GM12878 (cell line): ENCODE measurements at regions not wholly inside any gene's neighbourhood (a gene's known extent, or its start where the extent isn't known, plus 50 kb on each side); places are given as distances from the start of the nearest gene placed in this dataset.

Experiments used
- ATAC-seq: fragments of 200-7000 bp; cut with Tn5 transposase; 3 replicates; pipeline ENCODE4 v1.9.1; 2020; ENCODE audit warnings: mild to moderate bottlenecking, moderate library complexity
- BruUV-seq: library from RNA; stranded (reverse); fragments of 400-500 nt; replicated peaks from 2 replicates; lab custom pipeline; 2021; lab: Mats Ljungman, UMichigan
- CTCF ChIA-PET: fragments of 300-600 bp; sonication (Branson Sonifier 250); formaldehyde crosslinking; extraction: SDS; loops from one replicate; lab custom pipeline; 2021; ENCODE audit warnings: inconsistent platforms; lab: Yijun Ruan, JAX
- POLR2A ChIA-PET: fragments of 350-600 bp; formaldehyde crosslinking; extraction: SDS; loops from one replicate; lab custom pipeline; 2021; ENCODE audit warnings: inconsistent platforms; lab: Charles Lee
- RAD21 ChIA-PET: fragments of 300-600 bp; sonication (Branson Sonifier 250); formaldehyde crosslinking; loops from one replicate; lab custom pipeline; 2023; ENCODE audit warnings: antibody characterized with exemption; ENCODE audit not compliant: unreplicated experiment; lab: Charles Lee
- SMC1A ChIA-PET: fragments of 300-600 bp; sonication (Branson Sonifier 250); formaldehyde crosslinking; loops from one replicate; lab custom pipeline; 2023; ENCODE audit not compliant: unreplicated experiment, uncharacterized antibody; lab: Charles Lee
- DNase-seq: peaks from one replicate; pipeline ENCODE4 v3.0.0-alpha.2; 2011; ENCODE audit warnings: low read depth, low spot score
- FAIRE-seq: peaks from 3 replicates; lab custom pipeline; 2011; peaks lifted over from hg19 to GRCh38; lab: Jason Lieb, UNC
- H2AFZ ChIP-seq: 2 replicates; pipeline ENCODE4 v1.6.0; 2011; ENCODE audit warnings: low read depth, low read length, control low read depth; ENCODE audit not compliant: control insufficient read depth
- H3K27ac ChIP-seq: 2 replicates; pipeline ENCODE4 v1.5.1; 2011; ENCODE audit warnings: control low read depth; ENCODE audit not compliant: control insufficient read depth, insufficient read depth
- H3K27me3 ChIP-seq, 2 experiments: replicated peaks in 1 of 2; 2 replicates each; pipeline versions ENCODE4 v1.6.0 to v1.6.1; 2011; ENCODE audit warnings: low read length in 1 of 2; ENCODE audit not compliant: control insufficient read depth in 2 of 2, insufficient read depth in 2 of 2
- H3K36me3 ChIP-seq, 2 experiments: 2 replicates each; pipeline ENCODE4 v1.5.1; 2011; ENCODE audit warnings: low read length in 1 of 2; ENCODE audit not compliant: control insufficient read depth in 2 of 2, insufficient read depth in 2 of 2
- H3K4me1 ChIP-seq: 2 replicates; pipeline ENCODE4 v1.6.1; 2011; ENCODE audit warnings: mild to moderate bottlenecking, low read length, moderate library complexity, mixed read lengths; ENCODE audit not compliant: control insufficient read depth, insufficient read depth
- H3K4me2 ChIP-seq: 2 replicates; pipeline ENCODE4 v1.6.0; 2011; ENCODE audit warnings: control low read depth; ENCODE audit not compliant: control insufficient read depth, insufficient read depth
- H3K4me3 ChIP-seq: fragments of 200-600 bp; sonication (generic); 2 replicates; pipeline ENCODE4 v1.5.1; 2016
- H3K79me2 ChIP-seq: 2 replicates; pipeline ENCODE4 v1.6.0; 2011; ENCODE audit warnings: low read length; ENCODE audit not compliant: control insufficient read depth, insufficient read depth
- H3K9ac ChIP-seq: 2 replicates; pipeline ENCODE4 v1.8.0; 2011; ENCODE audit warnings: low read length, control low read depth, mixed read lengths; ENCODE audit not compliant: control insufficient read depth, insufficient read depth
- H3K9me3 ChIP-seq: replicated peaks from 3 replicates; pipeline ENCODE4 v1.5.1; 2011; ENCODE audit warnings: mild to moderate bottlenecking, low read length; ENCODE audit not compliant: control insufficient read depth, insufficient read depth
- H4K20me1 ChIP-seq: 2 replicates; pipeline ENCODE4 v1.6.0; 2011; ENCODE audit not compliant: control insufficient read depth, insufficient read depth
- BRCA1 ChIP-seq: IDR thresholded peaks from 2 replicates; pipeline ENCODE4 v1.6.1; 2011; ENCODE audit warnings: low read depth, low read length, improper control_type of control experiment
- CEBPB ChIP-seq, 2 experiments: fragments of 150-350 bp in 1 of 2; IDR thresholded peaks; 2 replicates each; pipeline ENCODE4 v1.6.1; 2012 to 2014; ENCODE audit warnings: low read depth in 2 of 2, low read length in 2 of 2, borderline replicate concordance in 1 of 2, inconsistent platforms in 1 of 2
- CHD1 ChIP-seq: IDR thresholded peaks from 2 replicates; pipeline ENCODE4 v1.6.1; 2012; ENCODE audit warnings: low read depth, low read length, improper control_type of control experiment
- CREB1 ChIP-seq: IDR thresholded peaks from 2 replicates; pipeline ENCODE4 v1.6.1; 2012; ENCODE audit warnings: low read depth, mild to moderate bottlenecking, inconsistent platforms
- HDGF ChIP-seq: fragments of 450-650 bp; IDR thresholded peaks from 2 replicates; pipeline ENCODE4 v1.6.1; 2016; ENCODE audit warnings: antibody characterized with exemption
- IKZF2 ChIP-seq, 2 experiments: fragments of 450-650 bp; IDR thresholded peaks; 2 replicates each; pipeline ENCODE4 v1.6.1; 2017; ENCODE audit warnings: mild to moderate bottlenecking in 2 of 2, moderate library complexity in 2 of 2
- KLF5 ChIP-seq: fragments of 450-650 bp; IDR thresholded peaks from 2 replicates; pipeline ENCODE4 v1.6.1; 2014; ENCODE audit warnings: mild to moderate bottlenecking; ENCODE audit not compliant: partially characterized antibody
- MAX ChIP-seq: IDR thresholded peaks from 2 replicates; pipeline ENCODE4 v1.6.1; 2012; ENCODE audit warnings: low read depth, low read length, improper control_type of control experiment
- MTA2 ChIP-seq: fragments of 450-650 bp; IDR thresholded peaks from 2 replicates; pipeline ENCODE4 v1.6.1; 2016; ENCODE audit warnings: low read depth, mild to moderate bottlenecking, moderate library complexity
- NR2C2 ChIP-seq: IDR thresholded peaks from 2 replicates; pipeline ENCODE4 v1.6.1; 2011; ENCODE audit warnings: borderline replicate concordance, low read depth; ENCODE audit not compliant: control insufficient read depth, insufficient read length
- RELA ChIP-seq: fragments of 450-650 bp; IDR thresholded peaks from 2 replicates; pipeline ENCODE4 v1.8.0; 2014; ENCODE audit warnings: borderline replicate concordance; ENCODE audit not compliant: partially characterized antibody
- RELB ChIP-seq: fragments of 450-650 bp; IDR thresholded peaks from 2 replicates; pipeline ENCODE4 v1.6.1; 2017; ENCODE audit warnings: low read depth, mild to moderate bottlenecking, moderate library complexity
- RUNX3 ChIP-seq: IDR thresholded peaks from 2 replicates; pipeline ENCODE4 v1.6.1; 2012; ENCODE audit warnings: low read length, inconsistent platforms
- SMAD1 ChIP-seq: fragments of 450-650 bp; IDR thresholded peaks from 2 replicates; pipeline ENCODE4 v1.6.1; 2018; ENCODE audit warnings: mild to moderate bottlenecking, low read depth; ENCODE audit not compliant: partially characterized antibody
- SP1 ChIP-seq: IDR thresholded peaks from one replicate; pipeline ENCODE4 v1.6.1; 2011; ENCODE audit warnings: low read depth, low read length
- ZBED1 ChIP-seq: IDR thresholded peaks from 2 replicates; pipeline ENCODE4 v1.6.1; 2016; ENCODE audit warnings: borderline replicate concordance
- ZNF622 ChIP-seq: fragments of 450-650 bp; IDR thresholded peaks from 2 replicates; pipeline ENCODE4 v1.6.1; 2017; ENCODE audit warnings: mild to moderate bottlenecking, inconsistent platforms
- ZSCAN29 ChIP-seq: fragments of 450-650 bp; IDR thresholded peaks from 2 replicates; pipeline ENCODE4 v1.6.1; 2017; ENCODE audit warnings: mild to moderate bottlenecking, moderate library complexity
- WGBS: methylation state at CpG from one replicate; pipeline ENCODE4 v1.1.6; 2016; ENCODE audit warnings: low lambda C conversion rate; ENCODE audit not compliant: insufficient replicate concordance, insufficient coverage; ENCODE audit errors: missing lambda C conversion rate; 5-methylcytosine and 5-hydroxymethylcytosine counted together
- in situ Hi-C: fragments of 300-500 bp; cut with MboI; formaldehyde crosslinking; loops from 9 replicates; pipeline ENCODE4 v1.14.3; 2018; ENCODE audit warnings: mixed read lengths
- intact Hi-C: fragments of 100-400 bp; cut with micrococcal nuclease; formaldehyde crosslinking; loops from one replicate; pipeline ENCODE4 v1.14.2; 2022; ENCODE audit not compliant: unreplicated experiment

GRCh38 chr9:108039012-108039411 is 549.4 kb upstream of the KLF4 start (continued):
- TF ChIP-seq SP1 (no peak), CEBPB (IDR thresholded peaks at IDR 0.05; ENCODE audit: borderline replicate concordance in 1 of 2, low read depth in 2 of 2, low read length in 2 of 2) (no peak), BRCA1 (no peak), ZNF622 (no peak), CHD1 (no peak), SMAD1 (no peak), MAX (no peak), ZSCAN29 (no peak)

GRCh38 chr9:108035487-108035886 is 545.9 kb upstream of the KLF4 start:
- no peaks in the 10 kb centered on the region; the same call in 2 of the 3 replicates for H3K9me3 ChIP-seq
- 0% methylated on average over 1 of the region's 1 CpG for WGBS
- no peak overlapping the region for H3K9ac ChIP-seq
- H3K36me3 ChIP-seq: no peaks in the 10 kb centered on the region
- no peak for DNase-seq
- no peaks in the 10 kb centered on the region for H3K4me1 ChIP-seq
- H4K20me1 ChIP-seq: no peaks in the 10 kb centered on the region
- H2AFZ ChIP-seq: no peak overlapping the region
- H3K27ac ChIP-seq: no peak overlapping the region
- RAD21 ChIA-PET: no interaction called here
- BruUV-seq: no TSS peak
- H3K4me3 ChIP-seq: no peak overlapping the region
- intact Hi-C loops (no loop called here), in situ Hi-C loops (no loop called here)
- TF ChIP-seq HDGF (no peak), NR2C2 (no peak), RELA (no peak), RELB (no peak), ZBED1 (no peak), RUNX3 (no peak), CREB1 (no peak), MTA2 (no peak), IKZF2 (IDR thresholded peaks at IDR 0.05) (no peak), KLF5 (no peak)
- H3K4me2 ChIP-seq: no peak overlapping the region
- CTCF ChIA-PET: no interaction called here
- no peak for ATAC-seq
- no peaks in the 10 kb centered on the region for H3K27me3 ChIP-seq
- SMC1A ChIA-PET: no interaction called here
- POLR2A ChIA-PET: no interaction called here
- FAIRE-seq: no peak
- no peaks in the 10 kb centered on the region for H3K79me2 ChIP-seq
